ENCODE measurements at regions not wholly inside any gene's neighbourhood (a gene's known extent, or its start where the extent isn't known, plus 50 kb on each side); places are given as distances from the start of the nearest gene placed in this dataset.

GRCh38 chr11:31973172-31973571 lies 117.7 kb upstream of the RCN1 start:
- H3K18ac ChIP-seq (ENCODE audit: extremely low read depth, low read length): no peak overlapping the region
- H3K79me1 ChIP-seq (ENCODE audit: low read depth, low read length): no peaks in the 10 kb centered on the region
- H4K5ac ChIP-seq (ENCODE audit: insufficient read length, low read depth, low read length): no peak overlapping the region
- no peak overlapping the region for H3K4ac ChIP-seq (replicated peaks; ENCODE audit: insufficient read length, low read depth, low read length)
- H2BK12ac ChIP-seq (ENCODE audit: low read depth, low read length): no peak overlapping the region
- H2BK20ac ChIP-seq (ENCODE audit: low read length): no peak overlapping the region
- no peaks in the 10 kb centered on the region for H3K79me2 ChIP-seq (ENCODE audit: control insufficient read depth in 1 of 2, insufficient read depth in 2 of 2, low read length in 2 of 2)
- no peaks in the 10 kb centered on the region for H3K23me2 ChIP-seq (ENCODE audit: low read depth, low read length)
- ChIA-PET POLR2A (ENCODE audit: partially characterized antibody) (interaction anchor here (0.9 kb wide), 1 partner anchor 13 kb away, joined by 3 read pairs; no protein-coding TSS in a partner anchor), CTCF (ENCODE audit: partially characterized antibody) (interaction anchor here (0.6 to 5.3 kb wide), 7 partner anchors 12 to 353 kb away, joined by 3 to 33 read pairs (median 5); no protein-coding TSS in a partner anchor)
- H3K23ac ChIP-seq (ENCODE audit: insufficient read length): no peak overlapping the region
- H3K14ac ChIP-seq (ENCODE audit: insufficient read length): no peak overlapping the region
- H3K9ac ChIP-seq (replicated peaks in 1 of 4; ENCODE audit: extremely low read depth in 1 of 4, low read depth in 3 of 4, low read length in 3 of 4): no peak overlapping the region
- H3K4me1 ChIP-seq (replicated peaks in 1 of 4; ENCODE audit: control insufficient read depth in 3 of 4, insufficient read depth in 4 of 4, low read length in 3 of 4): no peaks in the 10 kb centered on the region
- H4K20me1 ChIP-seq (replicated peaks in 1 of 2; ENCODE audit: control insufficient read depth in 1 of 2, insufficient read depth in 2 of 2, low read length in 2 of 2): no peaks in the 10 kb centered on the region
- H3K9me3 ChIP-seq (ENCODE audit: insufficient read depth in 2 of 2, low read depth in 1 of 2, low read length in 1 of 2): peaks cover 0 to 13% of the 10 kb centered on the region in 2 experiments; a peak in 2 of 4 replicates
- TF ChIP-seq SIN3A (conservative IDR thresholded peaks at IDR 0.05 in 1 of 2, IDR thresholded peaks at IDR 0.05 in 1 of 2; ENCODE audit: low read depth in 1 of 2, low read length in 2 of 2): no peak
- TF ChIP-seq TEAD4 (IDR thresholded peaks at IDR 0.05; ENCODE audit: low read depth, low read length): no peak
- TF ChIP-seq GTF2F1 (IDR thresholded peaks at IDR 0.05; ENCODE audit: borderline replicate concordance, low read depth, low read length): no peak
- TF ChIP-seq E2F6 (IDR thresholded peaks at IDR 0.05): no peak
- no peak for TF ChIP-seq ATF2 (IDR thresholded peaks at IDR 0.05; ENCODE audit: low read length)
- TF ChIP-seq EP300 (IDR thresholded peaks at IDR 0.05; ENCODE audit: borderline replicate concordance in 1 of 2, low read depth in 2 of 2, low read length in 2 of 2): no peak
- no peak for TF ChIP-seq EZH2 (IDR thresholded peaks at IDR 0.05; ENCODE audit: low read depth, low read length, severe bottlenecking)
- TF ChIP-seq SAP30 (IDR thresholded peaks at IDR 0.05; ENCODE audit: insufficient read depth, insufficient replicate concordance, low read length): no peak
- TF ChIP-seq HDAC2 (IDR thresholded peaks at IDR 0.05; ENCODE audit: borderline replicate concordance in 1 of 2, low read depth in 2 of 2, low read length in 2 of 2): no peak
- TF ChIP-seq NRF1 (IDR thresholded peaks at IDR 0.05; ENCODE audit: low read depth, low read length): no peak
- WGBS, 2 experiments (ENCODE audit: extremely low coverage in 1 of 2, insufficient coverage in 1 of 2, insufficient read length in 1 of 2, insufficient replicate concordance in 2 of 2, low coverage in 1 of 2, low lambda C conversion rate in 2 of 2, missing lambda C conversion rate in 1 of 2): 92% methylated on average over 4 of the region's 4 CpGs; no CpG with 5 or more reads in 1 of the 2 experiments
- no peaks in the 10 kb centered on the region for H3K27me3 ChIP-seq (replicated peaks in 1 of 4; ENCODE audit: control insufficient read depth in 3 of 4, extremely low read depth in 1 of 4, insufficient read depth in 3 of 4, low read length in 3 of 4)
- H2BK120ac ChIP-seq (replicated peaks; ENCODE audit: low read depth, low read length): no peak overlapping the region
- no peak overlapping the region for H4K8ac ChIP-seq (ENCODE audit: extremely low read depth, insufficient read depth, low read length)
- H3K36me3 ChIP-seq (ENCODE audit: control insufficient read depth in 2 of 4, insufficient read depth in 4 of 4, low read length in 3 of 4): no peaks in the 10 kb centered on the region
- no peak overlapping the region for H4K91ac ChIP-seq (replicated peaks; ENCODE audit: insufficient read length, low read length)
- H3K4me3 ChIP-seq (ENCODE audit: extremely low read depth in 1 of 4, insufficient read depth in 2 of 4, low read depth in 3 of 4, low read length in 4 of 4): no peak overlapping the region
- no peak overlapping the region for H2BK15ac ChIP-seq (ENCODE audit: low read length)
- no peak overlapping the region for H3K27ac ChIP-seq (ENCODE audit: low read depth, low read length)
- no peak overlapping the region for H2BK5ac ChIP-seq (ENCODE audit: low read depth, low read length)
- H3K4me2 ChIP-seq (ENCODE audit: insufficient read depth in 1 of 2, low read depth in 2 of 2, low read length in 2 of 2): no peak overlapping the region
- no peak overlapping the region for H3K56ac ChIP-seq (replicated peaks; ENCODE audit: insufficient read length, low read depth, low read length)
- DNase-seq (ENCODE audit: low read depth in 1 of 2, low spot score in 2 of 2): no peak
- H2AFZ ChIP-seq (ENCODE audit: low read length): no peak overlapping the region
- FAIRE-seq: no peak
- no peak overlapping the region for H2AK5ac ChIP-seq (ENCODE audit: low read depth, low read length)

Data from H1 (cell line).